Naive thymus-derived CD4-positive, alpha-beta T cell (primary cell): ENCODE measurements at regions not wholly inside any gene's neighbourhood (a gene's known extent, or its start where the extent isn't known, plus 50 kb on each side); places are given as distances from the start of the nearest gene placed in this dataset.

Experiments used
- ATAC-seq: fragments of 150-1000 bp; cut with Tn5 transposase; 2 replicates; pipeline ENCODE4 v1.10.0; 2021; ENCODE audit warnings: mild to moderate bottlenecking, moderate library complexity
- CTCF ChIA-PET: fragments of 350-600 bp; sonication (Branson Sonifier 250); formaldehyde crosslinking; loops from one replicate; lab custom pipeline; 2021; ENCODE audit warnings: antibody characterized with exemption; lab: Charles Lee
- POLR2A ChIA-PET: fragments of 350-600 bp; sonication (Branson Sonifier 250); formaldehyde crosslinking; loops from one replicate; lab custom pipeline; 2021; ENCODE audit warnings: antibody characterized with exemption, inconsistent platforms; lab: Charles Lee
- DNase-seq, 9 donors: peaks; one replicate each; pipeline versions ENCODE4 v3.0.0 to v3.0.0-alpha.2; 2020 to 2022; ENCODE audit warnings: mixed read lengths in 1 of 9
- H3K27ac ChIP-seq: one replicate; pipeline ENCODE4 v1.7.0; 2013; ENCODE audit warnings: mild to moderate bottlenecking, low read depth, low read length, moderate library complexity
- H3K27me3 ChIP-seq, 2 donors: one replicate each; pipeline ENCODE4 v1.7.0; 2013; ENCODE audit warnings: low read length in 2 of 2, mild to moderate bottlenecking in 2 of 2, moderate library complexity in 2 of 2; ENCODE audit not compliant: control insufficient read depth in 2 of 2, insufficient read depth in 2 of 2
- H3K36me3 ChIP-seq, 3 experiments: 1 replicate in 2 of 3; 2 replicates in 1 of 3; pipeline ENCODE4 v1.7.0; 2013; ENCODE audit warnings: low read length in 3 of 3, mild to moderate bottlenecking in 3 of 3, moderate library complexity in 1 of 3; ENCODE audit not compliant: insufficient read depth in 3 of 3, control insufficient read depth in 2 of 3
- H3K4me1 ChIP-seq, 2 donors: one replicate each; pipeline ENCODE4 v1.7.0; 2013; ENCODE audit warnings: low read length in 2 of 2, mild to moderate bottlenecking in 2 of 2, moderate library complexity in 1 of 2; ENCODE audit not compliant: control insufficient read depth in 2 of 2, insufficient read depth in 2 of 2
- H3K4me3 ChIP-seq: 2 replicates; pipeline ENCODE4 v1.7.0; 2013; ENCODE audit warnings: mild to moderate bottlenecking, low read length
- H3K9me3 ChIP-seq, 3 experiments: 1 replicate in 2 of 3; 2 replicates in 1 of 3; pipeline ENCODE4 v1.7.0; 2013; ENCODE audit warnings: low read length in 3 of 3; ENCODE audit not compliant: control insufficient read depth in 2 of 3
- H3K27ac Mint-ChIP-seq, 9 donors: one replicate each; pipeline ENCODE4 v1.8.0; 2020 to 2022; ENCODE audit warnings: mixed read lengths in 9 of 9, mild to moderate bottlenecking in 8 of 9, moderate library complexity in 5 of 9, inconsistent platforms in 2 of 9
- H3K27me3 Mint-ChIP-seq, 5 donors: one replicate each; pipeline ENCODE4 v1.8.0; 2021 to 2022; ENCODE audit warnings: mixed read lengths in 5 of 5, mild to moderate bottlenecking in 1 of 5
- H3K36me3 Mint-ChIP-seq, 5 donors: one replicate each; pipeline ENCODE4 v1.8.0; 2020 to 2022; ENCODE audit warnings: mixed read lengths in 5 of 5, mild to moderate bottlenecking in 3 of 5, inconsistent platforms in 1 of 5
- H3K4me1 Mint-ChIP-seq, 7 donors: one replicate each; pipeline ENCODE4 v1.8.0; 2020 to 2022; ENCODE audit warnings: mixed read lengths in 7 of 7, mild to moderate bottlenecking in 3 of 7, inconsistent platforms in 1 of 7
- H3K4me3 Mint-ChIP-seq, 10 donors: one replicate each; pipeline ENCODE4 v1.8.0; 2020 to 2022; ENCODE audit warnings: mild to moderate bottlenecking in 10 of 10, mixed read lengths in 10 of 10, moderate library complexity in 6 of 10, inconsistent platforms in 2 of 10
- H3K9me3 Mint-ChIP-seq, 11 donors: one replicate each; pipeline ENCODE4 v1.8.0; 2020 to 2022; ENCODE audit warnings: mixed read lengths in 11 of 11, mild to moderate bottlenecking in 4 of 11, inconsistent platforms in 1 of 11, moderate library complexity in 1 of 11
- intact Hi-C, 2 donors: fragments of 100-400 bp; cut with micrococcal nuclease; formaldehyde crosslinking; loops; one replicate each; pipeline ENCODE4 v1.15.1; 2023

DNA sequence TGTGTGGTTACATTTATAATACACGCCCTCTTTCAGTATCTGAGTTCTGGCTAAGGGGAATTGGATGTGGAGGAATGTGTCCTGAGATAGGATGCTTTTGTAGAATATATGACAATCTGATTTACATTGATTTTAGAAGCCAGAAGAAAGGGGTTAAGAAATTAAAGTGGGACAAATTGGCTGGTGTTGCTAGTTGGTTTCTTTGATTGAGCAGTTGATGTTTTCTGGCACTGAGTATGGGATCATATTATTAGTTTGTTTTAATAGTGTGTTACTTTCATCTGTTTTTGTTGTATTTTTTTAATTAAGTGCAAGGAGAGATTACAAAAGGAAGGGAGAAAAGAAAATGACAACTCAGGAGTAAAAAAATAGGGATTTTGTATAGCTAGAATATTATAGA, 1634.7 kb upstream of the B3GALT2 start:
- DNase-seq, result no peak

DNA sequence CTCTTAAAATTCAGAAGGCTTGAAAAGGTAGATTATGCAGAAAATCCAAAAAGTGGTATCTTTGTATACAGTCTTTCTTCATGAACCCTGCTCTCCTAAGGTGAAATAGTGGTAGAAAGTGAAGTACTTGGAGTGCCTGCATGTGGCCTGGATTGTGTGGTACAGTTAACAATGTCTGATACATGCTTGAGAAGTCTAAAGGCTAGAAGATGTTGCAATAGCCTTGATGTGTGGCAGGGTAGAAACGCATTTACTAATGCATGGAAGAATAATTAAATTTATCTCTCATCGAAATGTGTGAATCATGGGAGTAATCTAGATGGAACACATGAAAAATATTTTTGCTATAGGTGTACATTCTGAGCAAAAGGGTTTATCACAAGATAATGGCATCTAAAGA, 1632.3 kb upstream of the B3GALT2 start:
- H3K27ac Mint-ChIP-seq, result no peak overlapping the region
- ChIA-PET CTCF (no interaction called here), POLR2A (no interaction called here)
- Histone ChIP-seq H3K27ac (no peak overlapping the region), H3K36me3 (no peaks in the 10 kb centered on the region), H3K4me3 (no peak overlapping the region), H3K4me1 (no peaks in the 10 kb centered on the region), H3K9me3 (no peaks in the 10 kb centered on the region), H3K27me3 (no peaks in the 10 kb centered on the region)
- no peak overlapping the region for H3K4me3 Mint-ChIP-seq
- no peaks in the 10 kb centered on the region for H3K4me1 Mint-ChIP-seq
- H3K9me3 Mint-ChIP-seq, result peaks cover 0 to 5% (median 0%) of the 10 kb centered on the region in 11 donors
- DNase-seq, result no peak
- no peak for ATAC-seq
- no peaks in the 10 kb centered on the region for H3K36me3 Mint-ChIP-seq
- intact Hi-C loops, result no loop called here
- H3K27me3 Mint-ChIP-seq, result no peaks in the 10 kb centered on the region

More for the DNA sequence above, 1634.7 kb upstream of the B3GALT2 start:
- H3K27me3 ChIP-seq, result no peaks in the 10 kb centered on the region
- ChIA-PET POLR2A (no interaction called here), CTCF (no interaction called here)
- Mint-ChIP-seq H3K9me3 (peaks cover 0 to 3% (median 0%) of the 10 kb centered on the region in 11 donors), H3K36me3 (no peaks in the 10 kb centered on the region), H3K4me3 (no peak overlapping the region), H3K4me1 (no peaks in the 10 kb centered on the region), H3K27ac (no peak overlapping the region), H3K27me3 (no peaks in the 10 kb centered on the region)
- H3K27ac ChIP-seq, result no peak overlapping the region
- H3K36me3 ChIP-seq, result no peaks in the 10 kb centered on the region
- no peak overlapping the region for H3K4me3 ChIP-seq
- no peaks in the 10 kb centered on the region for H3K4me1 ChIP-seq
- H3K9me3 ChIP-seq, result no peaks in the 10 kb centered on the region
- no peak for ATAC-seq
- intact Hi-C loops, result no loop called here

DNA sequence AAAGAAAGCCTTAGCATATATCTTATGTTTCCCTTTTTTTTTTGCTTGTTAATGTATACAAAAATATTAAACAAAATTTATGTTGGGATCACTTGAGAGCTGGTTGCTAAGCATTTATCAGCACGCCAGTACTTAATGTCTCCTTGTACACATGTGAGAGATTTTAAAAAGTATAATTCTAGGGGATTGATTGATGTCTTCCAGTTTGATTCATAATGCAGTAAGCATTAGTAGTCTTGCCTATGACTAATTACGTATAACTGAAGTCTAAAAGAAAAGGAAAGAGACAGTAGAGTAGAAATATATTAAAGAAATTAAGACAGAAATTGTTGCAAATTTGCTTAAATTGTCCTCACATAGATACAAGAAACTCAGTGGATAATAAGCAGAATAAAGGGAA, 1630.4 kb upstream of the B3GALT2 start:
- Histone ChIP-seq H3K27ac (no peak overlapping the region), H3K36me3 (no peaks in the 10 kb centered on the region), H3K27me3 (no peaks in the 10 kb centered on the region), H3K4me3 (no peak overlapping the region), H3K9me3 (no peaks in the 10 kb centered on the region), H3K4me1 (no peaks in the 10 kb centered on the region)
- POLR2A ChIA-PET, result no interaction called here
- CTCF ChIA-PET, result no interaction called here
- intact Hi-C loops, result no loop called here
- ATAC-seq (no peak), DNase-seq (no peak)
- no peak overlapping the region for H3K4me3 Mint-ChIP-seq
- H3K36me3 Mint-ChIP-seq, result no peaks in the 10 kb centered on the region
- H3K27ac Mint-ChIP-seq, result no peak overlapping the region
- H3K9me3 Mint-ChIP-seq, result peaks cover 0 to 8% (median 0%) of the 10 kb centered on the region in 11 donors
- no peaks in the 10 kb centered on the region for H3K4me1 Mint-ChIP-seq
- no peaks in the 10 kb centered on the region for H3K27me3 Mint-ChIP-seq

DNA sequence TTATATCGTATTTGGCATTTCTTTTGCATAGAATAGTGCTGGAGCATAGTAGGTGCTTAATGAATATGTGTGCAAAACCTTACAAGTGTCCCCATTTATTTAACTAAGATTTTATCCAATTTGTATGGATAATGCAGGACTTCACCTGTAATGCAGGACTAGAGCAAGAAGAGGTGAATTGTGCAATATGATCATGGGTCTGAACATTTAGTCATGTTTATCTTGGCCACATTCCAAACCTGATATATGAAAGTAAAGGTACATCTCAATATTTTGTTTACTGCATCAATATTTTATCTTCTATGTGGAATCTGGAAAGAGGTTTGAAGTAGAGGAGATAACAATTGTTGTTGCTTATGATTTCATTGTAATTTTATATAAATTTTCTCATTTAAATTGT, 1626.7 kb upstream of the B3GALT2 start:
- H3K36me3 ChIP-seq, result no peaks in the 10 kb centered on the region

DNA sequence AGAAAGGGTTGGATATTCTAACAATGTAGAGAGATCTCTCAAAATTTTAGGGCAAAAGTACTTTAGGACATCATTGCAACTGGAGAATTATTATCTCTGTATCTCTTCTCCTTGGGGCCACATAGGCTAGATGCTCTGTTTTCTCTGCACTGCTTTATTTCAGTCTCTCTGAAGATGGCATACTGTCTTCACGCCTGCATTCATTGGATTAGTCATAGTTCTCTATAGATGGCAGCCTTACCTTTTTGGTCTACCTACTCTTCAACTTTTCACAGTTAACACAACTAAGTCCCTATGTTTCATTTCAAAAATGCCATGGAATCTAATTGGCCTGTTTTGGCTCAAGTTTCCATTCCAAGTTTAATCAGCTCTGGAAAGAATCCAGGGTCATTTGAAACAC, 1623.3 kb upstream of the B3GALT2 start:
- H3K27ac Mint-ChIP-seq, result no peak overlapping the region
- Histone ChIP-seq H3K9me3 (no peaks in the 10 kb centered on the region), H3K4me3 (no peak overlapping the region), H3K27ac (no peak overlapping the region), H3K4me1 (no peaks in the 10 kb centered on the region), H3K27me3 (no peaks in the 10 kb centered on the region), H3K36me3 (no peaks in the 10 kb centered on the region)
- H3K27me3 Mint-ChIP-seq, result no peaks in the 10 kb centered on the region
- H3K36me3 Mint-ChIP-seq, result no peaks in the 10 kb centered on the region
- intact Hi-C loops, result no loop called here
- POLR2A ChIA-PET, result no interaction called here
- H3K4me1 Mint-ChIP-seq, result no peaks in the 10 kb centered on the region
- no peak overlapping the region for H3K4me3 Mint-ChIP-seq
- CTCF ChIA-PET, result no interaction called here
- ATAC-seq (no peak), DNase-seq (no peak)
- H3K9me3 Mint-ChIP-seq, result peaks cover 0 to 5% (median 0%) of the 10 kb centered on the region in 11 donors

More for the DNA sequence above, 1626.7 kb upstream of the B3GALT2 start:
- ChIA-PET POLR2A (no interaction called here), CTCF (no interaction called here)
- DNase-seq (no peak), ATAC-seq (no peak)
- H3K27me3 ChIP-seq, result no peaks in the 10 kb centered on the region
- H3K4me1 ChIP-seq, result no peaks in the 10 kb centered on the region
- H3K27ac ChIP-seq, result no peak overlapping the region
- Mint-ChIP-seq H3K4me3 (no peak overlapping the region), H3K27ac (no peak overlapping the region), H3K4me1 (no peaks in the 10 kb centered on the region), H3K9me3 (peaks cover 0 to 5% (median 0%) of the 10 kb centered on the region in 11 donors), H3K27me3 (no peaks in the 10 kb centered on the region), H3K36me3 (no peaks in the 10 kb centered on the region)
- H3K4me3 ChIP-seq, result no peak overlapping the region
- H3K9me3 ChIP-seq, result no peaks in the 10 kb centered on the region
- intact Hi-C loops, result no loop called here

GRCh38 chr1:194809215-194809614, 1622.8 kb upstream of the B3GALT2 start:
- POLR2A ChIA-PET, result no interaction called here
- CTCF ChIA-PET, result no interaction called here
- no peaks in the 10 kb centered on the region for H3K27me3 Mint-ChIP-seq
- H3K4me1 ChIP-seq, result no peaks in the 10 kb centered on the region
- no peak overlapping the region for H3K4me3 ChIP-seq
- ATAC-seq (no peak), DNase-seq (no peak)
- no peaks in the 10 kb centered on the region for H3K9me3 ChIP-seq
- no peaks in the 10 kb centered on the region for H3K27me3 ChIP-seq
- no peaks in the 10 kb centered on the region for H3K36me3 Mint-ChIP-seq
- no peaks in the 10 kb centered on the region for H3K36me3 ChIP-seq
- H3K4me1 Mint-ChIP-seq, result no peaks in the 10 kb centered on the region
- H3K4me3 Mint-ChIP-seq, result no peak overlapping the region
- intact Hi-C loops, result no loop called here
- H3K9me3 Mint-ChIP-seq, result peaks cover 0 to 5% (median 0%) of the 10 kb centered on the region in 11 donors
- no peak overlapping the region for H3K27ac Mint-ChIP-seq
- H3K27ac ChIP-seq, result no peak overlapping the region

GRCh38 chr1:194807530-194808220, 1621.3 kb upstream of the B3GALT2 start:
- ATAC-seq (no peak), DNase-seq (no peak)
- CTCF ChIA-PET, result no interaction called here
- no peaks in the 10 kb centered on the region for H3K4me1 ChIP-seq
- H3K36me3 ChIP-seq, result no peaks in the 10 kb centered on the region
- intact Hi-C loops, result no loop called here
- H3K27me3 ChIP-seq, result no peaks in the 10 kb centered on the region
- Mint-ChIP-seq H3K4me3 (no peak overlapping the region), H3K36me3 (no peaks in the 10 kb centered on the region), H3K27ac (no peak overlapping the region), H3K27me3 (no peaks in the 10 kb centered on the region), H3K4me1 (no peaks in the 10 kb centered on the region), H3K9me3 (peaks cover 0 to 4% (median 0%) of the 10 kb centered on the region in 11 donors)
- H3K4me3 ChIP-seq, result no peak overlapping the region
- no peak overlapping the region for H3K27ac ChIP-seq
- POLR2A ChIA-PET, result no interaction called here
- no peaks in the 10 kb centered on the region for H3K9me3 ChIP-seq
